ENCODE measurements at regions not wholly inside any gene's neighbourhood (a gene's known extent, or its start where the extent isn't known, plus 50 kb on each side); places are given as distances from the start of the nearest gene placed in this dataset.

DNA sequence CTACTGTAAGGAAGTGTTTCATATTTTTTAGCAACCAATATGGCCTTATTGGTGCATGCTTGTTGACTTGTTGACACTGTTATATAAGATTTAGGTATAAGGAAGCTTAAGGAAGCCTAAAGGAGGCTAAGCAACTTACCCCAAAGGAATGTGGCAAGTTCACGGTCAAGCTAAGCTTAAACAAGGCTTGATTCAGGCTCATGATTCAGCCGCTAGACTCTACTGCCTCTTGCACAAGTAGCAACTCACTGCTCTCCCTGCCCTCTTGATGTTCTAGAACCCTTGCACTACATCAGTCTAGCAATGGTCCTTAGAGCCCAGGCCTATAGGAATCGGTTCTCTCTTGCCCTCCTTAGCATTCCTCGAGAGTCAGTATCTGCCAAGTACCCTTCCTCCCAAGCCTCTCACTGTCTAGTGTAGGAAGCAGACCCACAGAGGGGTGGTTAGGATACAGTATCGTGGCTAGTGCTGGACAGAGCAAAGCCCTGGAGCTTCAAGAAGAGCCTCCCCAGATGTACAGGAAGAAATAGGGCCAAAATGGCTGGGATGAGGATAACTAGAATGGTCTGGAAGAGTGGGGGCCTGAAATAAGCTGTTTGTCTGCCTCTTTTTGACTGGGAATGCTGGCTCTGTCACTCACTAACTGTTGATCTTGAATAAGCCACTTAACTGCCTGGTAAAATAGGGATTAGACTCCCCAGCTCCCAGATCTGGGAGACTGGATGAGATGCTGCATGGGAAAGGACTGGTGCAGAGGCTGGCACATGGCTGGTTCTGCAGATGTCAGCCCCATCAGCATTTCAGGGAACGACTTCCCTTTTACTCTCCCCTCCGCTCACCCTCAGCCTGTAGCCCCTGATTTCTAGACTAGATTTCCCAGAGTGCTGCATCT, 122.2 kb downstream of the NAV1 start:
- DNase-seq = peak; percentile 96

- DNase-seq = no peak
Observed at GRCh38 chr1:201661823-201662359, 123.0 kb downstream of the NAV1 start.

DNA sequence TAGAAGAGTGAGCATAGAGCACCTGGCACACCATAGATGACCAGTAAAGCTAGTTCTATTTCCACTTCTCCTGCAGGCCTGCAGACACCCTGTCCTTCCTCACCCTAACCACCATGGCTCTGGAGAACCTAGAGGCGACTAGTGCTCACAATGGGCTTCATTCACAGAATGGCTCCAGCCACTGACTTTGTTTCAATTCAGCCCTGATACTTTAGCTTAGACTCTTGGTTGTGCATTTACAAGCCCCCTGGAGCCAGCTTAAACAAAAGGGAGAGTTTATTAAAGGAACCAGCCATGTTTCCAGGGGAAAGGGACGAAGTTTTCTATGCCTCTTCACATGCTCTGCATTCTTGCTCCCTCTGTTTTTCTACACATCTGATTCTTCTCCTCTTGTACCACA, 123.7 kb downstream of the NAV1 start:
- DNase-seq = no peak

DNA sequence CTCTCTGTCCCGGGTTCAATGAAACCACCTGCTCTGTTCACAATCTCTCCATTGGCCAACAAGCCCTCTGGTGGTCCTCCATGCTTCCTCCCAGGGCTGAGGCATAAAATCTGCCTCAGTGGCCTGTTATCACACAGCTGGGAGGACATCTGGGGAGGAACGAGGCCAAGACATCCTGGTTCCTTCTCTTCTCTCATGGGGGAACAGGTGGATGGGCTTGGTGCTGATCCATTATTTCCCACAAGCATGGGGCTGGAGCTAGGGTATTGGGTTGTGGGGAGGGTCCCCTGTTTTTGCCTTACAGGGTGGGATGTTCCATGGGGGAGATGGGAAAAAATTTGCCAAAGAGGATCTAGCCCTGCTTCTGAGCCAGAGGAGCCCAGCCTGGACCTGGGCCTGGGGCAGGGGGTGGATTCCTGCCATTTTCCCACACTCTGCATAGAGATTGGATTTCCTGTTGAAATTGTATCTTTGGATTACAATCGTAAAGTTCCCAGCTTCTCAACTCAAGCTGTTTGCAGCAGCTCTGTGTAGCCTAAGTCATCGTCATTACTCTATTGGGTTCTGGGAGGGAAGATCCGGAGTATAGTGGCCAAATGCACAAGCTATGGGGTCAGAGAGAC, 124.7 kb downstream of the NAV1 start:
- no peak for DNase-seq

DNA sequence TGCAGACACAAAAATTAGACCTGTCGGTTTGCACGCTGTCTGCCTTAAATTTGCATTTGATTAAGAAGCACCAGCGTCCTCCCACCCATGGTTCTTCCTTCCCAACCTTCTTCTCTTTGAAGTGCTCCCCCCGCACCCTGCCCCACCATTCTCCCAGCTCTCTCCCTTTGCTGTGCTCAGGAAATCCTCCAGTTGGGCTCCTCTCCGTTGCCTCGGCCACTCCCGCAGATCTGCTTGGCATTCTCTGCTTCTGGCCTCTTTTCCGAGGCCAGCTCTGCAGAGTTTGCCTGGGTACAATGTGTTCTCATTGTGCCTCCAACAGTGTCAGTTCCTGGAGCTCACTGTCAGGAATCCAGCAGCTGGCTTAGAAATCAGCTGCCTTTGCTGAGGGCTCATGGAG, 126.1 kb downstream of the NAV1 start:
- DNase-seq = no peak

DNA sequence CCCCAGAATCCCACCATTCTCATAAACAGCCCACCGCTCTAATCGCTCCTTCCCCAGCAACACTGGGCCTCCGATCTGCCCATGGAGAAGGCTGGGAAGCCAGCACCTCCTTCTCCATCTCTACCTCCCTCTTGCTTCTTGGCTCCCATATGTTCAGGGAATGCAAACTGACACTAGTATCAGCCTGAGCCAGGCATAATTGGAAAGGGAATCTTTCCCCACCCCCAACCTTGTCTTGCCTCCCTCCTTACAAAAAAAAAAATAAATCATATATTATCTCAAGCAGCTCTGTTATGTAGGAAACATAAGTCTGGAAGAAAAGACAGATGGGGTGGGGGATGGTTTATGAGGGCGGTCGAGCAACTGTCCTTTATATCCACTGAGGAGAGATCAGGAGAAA, 127.2 kb downstream of the NAV1 start:
- DNase-seq = peak; percentile 69

DNA sequence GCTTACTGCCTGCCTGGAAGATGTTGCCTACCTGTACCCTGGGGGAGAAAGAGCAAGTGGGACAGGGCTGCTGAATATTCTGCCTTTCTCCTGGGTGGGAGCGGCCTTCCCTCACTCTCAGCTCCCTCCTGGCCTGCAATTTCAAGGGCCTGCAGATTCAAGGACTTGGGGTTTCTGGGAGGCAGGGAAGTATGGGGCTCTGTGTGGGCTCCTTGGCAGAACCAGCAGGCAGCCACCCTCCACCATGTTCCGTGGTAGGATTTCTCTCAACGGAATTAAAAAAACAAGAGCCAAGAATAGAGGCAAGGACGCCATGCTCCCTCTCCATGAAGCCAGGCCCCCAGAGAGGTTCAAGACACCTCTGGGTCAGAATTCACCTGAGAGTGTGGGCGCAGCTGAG, 127.7 kb downstream of the NAV1 start:
- DNase-seq = no peak

- no peak for DNase-seq
Observed at GRCh38 chr1:201667479-201667878, 128.6 kb downstream of the NAV1 start.

GRCh38 chr1:201670517-201670916, 131.6 kb downstream of the NAV1 start:
- no peak for DNase-seq

GRCh38 chr1:201672685-201673084, 133.8 kb downstream of the NAV1 start:
- DNase-seq = no peak

DNA sequence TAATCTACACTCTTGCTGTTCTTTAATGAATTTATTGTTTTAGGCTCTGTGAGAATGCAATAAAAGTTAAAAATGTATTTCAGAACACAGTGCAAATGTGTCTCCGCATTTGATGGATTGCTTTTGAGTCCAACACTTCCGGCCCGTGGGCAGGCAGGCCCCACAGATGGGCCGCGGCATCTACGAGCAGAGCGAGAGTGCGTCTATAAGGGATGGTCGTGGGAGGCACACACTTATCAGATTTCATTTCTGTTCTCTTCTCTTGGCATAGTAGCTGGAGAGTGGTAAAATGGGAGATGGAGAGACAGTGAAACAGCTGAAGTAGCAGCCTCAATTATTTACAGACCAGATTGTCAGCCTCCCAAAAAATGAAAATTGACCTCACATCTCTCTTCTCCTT, 134.2 kb downstream of the NAV1 start:
- no peak for DNase-seq

- DNase-seq = no peak
Observed at GRCh38 chr1:201673915-201674314, 135.0 kb downstream of the NAV1 start.

- DNase-seq = no peak
Observed at GRCh38 chr1:201675143-201675542, 136.2 kb downstream of the NAV1 start.

DNA sequence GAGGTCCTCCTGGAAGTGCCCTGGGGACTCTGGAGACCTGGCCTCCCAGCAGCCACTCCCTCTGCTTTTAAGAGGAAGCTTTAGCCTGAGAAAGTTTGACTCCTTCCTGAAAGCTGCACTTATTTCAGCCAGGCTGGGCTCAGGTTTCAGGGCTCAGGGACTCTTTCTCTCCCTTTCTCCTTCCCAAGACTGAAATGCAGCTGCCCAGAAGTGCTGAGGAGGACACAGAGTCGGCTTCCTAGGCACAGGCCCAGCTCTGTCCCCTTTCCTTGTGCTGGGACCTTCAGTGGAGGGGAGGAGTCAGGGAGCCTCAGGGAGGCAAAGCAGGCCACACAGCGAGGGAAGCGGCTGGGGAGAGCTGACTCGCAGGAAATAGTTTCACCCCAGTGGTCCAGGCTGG, 137.3 kb downstream of the NAV1 start:
- no peak for DNase-seq

DNA sequence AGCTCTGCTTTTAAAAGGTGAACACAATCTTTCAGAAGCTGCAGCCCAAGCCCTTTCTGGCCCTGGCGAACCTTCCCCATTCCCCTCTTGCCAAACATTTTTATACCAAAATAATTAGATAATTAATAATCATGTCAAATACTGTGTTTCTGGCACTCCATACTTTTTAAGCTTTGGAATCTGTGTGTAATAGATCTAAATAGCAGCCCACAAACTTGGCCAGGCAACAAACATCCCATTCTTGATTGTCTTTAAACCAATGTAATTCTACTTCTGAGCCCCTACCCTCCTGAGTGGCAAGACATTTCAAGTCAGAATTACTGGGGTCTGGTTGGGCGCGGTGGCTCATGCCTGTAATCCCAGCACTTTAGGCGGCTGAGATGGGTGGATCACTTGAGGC, 137.7 kb downstream of the NAV1 start:
- DNase-seq = no peak

GRCh38 chr1:201678264-201679101, 139.6 kb downstream of the NAV1 start:
- DNase-seq = peak; percentile 58

- no peak for DNase-seq
Observed at GRCh38 chr1:201681375-201681774, 142.4 kb downstream of the NAV1 start.

DNA sequence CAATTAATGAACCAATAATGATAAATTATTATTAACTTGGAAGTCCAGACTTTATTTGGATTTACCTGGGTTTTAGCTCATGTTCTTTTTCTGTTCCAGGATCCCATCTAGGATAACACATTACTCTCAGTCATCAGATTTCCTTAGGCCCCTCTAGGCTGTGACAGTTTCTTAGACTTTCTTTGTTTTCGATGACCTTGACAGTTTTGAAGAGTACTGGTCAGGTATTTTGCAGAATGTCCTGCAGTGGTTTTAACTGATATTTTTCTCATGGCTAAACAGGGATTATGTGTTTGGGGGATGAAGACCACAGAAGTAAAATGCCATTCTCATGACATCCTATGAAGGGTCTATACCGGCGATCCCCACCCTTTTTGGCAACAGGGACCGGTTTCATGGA, 144.0 kb downstream of the NAV1 start:
- no peak for DNase-seq

DNA sequence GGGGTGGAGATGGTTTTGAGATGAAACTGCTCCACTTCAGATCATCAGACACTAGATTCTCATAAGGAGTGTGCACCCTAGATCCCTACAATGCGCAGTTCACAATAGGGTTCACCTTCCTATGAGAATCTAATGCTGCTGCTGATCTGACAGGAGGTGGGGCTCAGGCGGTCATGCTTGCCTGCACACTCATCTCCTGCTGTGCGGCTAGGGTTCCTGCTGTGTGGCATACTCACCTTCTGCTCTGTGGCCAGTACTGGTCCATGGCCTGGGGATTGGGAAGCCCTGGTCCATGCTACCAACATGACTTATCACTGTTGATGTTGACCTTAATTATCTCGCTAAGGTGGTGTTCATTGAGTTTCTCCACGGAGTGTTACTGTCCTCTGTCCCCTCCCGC, 144.5 kb downstream of the NAV1 start:
- DNase-seq = no peak

DNA sequence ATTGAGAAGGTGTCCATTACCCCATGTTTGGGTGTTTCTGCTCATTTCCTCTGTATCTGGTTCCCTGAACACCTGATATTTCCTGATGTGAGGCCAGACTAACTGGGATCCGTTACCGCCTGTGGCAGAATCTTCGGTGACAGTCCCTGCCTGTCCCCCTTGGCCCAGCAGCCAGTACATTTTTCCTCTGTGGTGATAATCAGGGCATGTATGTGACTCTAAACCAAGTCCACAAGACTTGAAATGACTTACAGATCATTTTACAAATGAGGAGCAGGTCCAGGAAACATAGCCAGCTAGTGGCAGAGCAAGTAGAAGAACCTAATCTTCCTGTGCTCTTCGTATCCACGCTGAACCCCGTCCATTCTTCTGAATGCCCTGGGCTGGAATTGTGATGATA, 143.5 kb upstream of the IPO9 start:
- DNase-seq = no peak

DNA sequence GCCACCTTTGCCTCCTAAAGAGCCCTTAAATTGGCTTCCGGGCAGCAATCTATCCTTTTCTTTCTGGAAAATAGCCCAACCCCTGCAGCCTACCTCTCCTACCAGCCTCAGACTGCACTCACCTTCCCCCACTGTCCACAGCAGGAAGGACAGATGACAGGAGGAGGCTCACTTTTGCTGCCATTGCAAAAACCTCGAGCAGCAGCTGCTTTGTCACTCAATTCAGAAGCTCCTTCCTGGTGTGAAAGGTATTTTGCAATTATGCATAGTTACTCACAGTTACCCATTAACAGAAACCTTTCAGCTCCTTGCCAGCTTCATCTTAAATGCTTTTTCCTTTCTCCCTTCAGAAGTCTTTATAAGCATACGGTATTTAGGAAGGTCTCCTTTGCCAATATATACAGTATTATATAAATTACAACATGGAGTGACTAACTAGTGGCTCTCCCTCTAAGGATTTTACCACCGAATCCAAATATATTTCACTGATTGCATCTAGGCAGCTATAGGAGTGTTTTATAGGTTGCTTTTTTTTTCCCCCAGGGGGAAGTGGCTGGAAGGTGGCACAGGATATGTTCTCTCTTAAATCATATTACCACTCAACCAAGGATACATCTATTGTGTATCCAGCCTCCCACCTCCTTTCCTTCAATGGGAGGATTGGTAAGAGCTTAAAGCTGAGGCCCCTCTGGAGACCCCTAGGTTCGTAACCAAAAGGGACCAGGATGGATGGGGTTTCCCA, 142.1 kb upstream of the IPO9 start:
- DNase-seq = no peak

GRCh38 chr1:201688514-201688913, 140.4 kb upstream of the IPO9 start:
- DNase-seq = no peak

DNA sequence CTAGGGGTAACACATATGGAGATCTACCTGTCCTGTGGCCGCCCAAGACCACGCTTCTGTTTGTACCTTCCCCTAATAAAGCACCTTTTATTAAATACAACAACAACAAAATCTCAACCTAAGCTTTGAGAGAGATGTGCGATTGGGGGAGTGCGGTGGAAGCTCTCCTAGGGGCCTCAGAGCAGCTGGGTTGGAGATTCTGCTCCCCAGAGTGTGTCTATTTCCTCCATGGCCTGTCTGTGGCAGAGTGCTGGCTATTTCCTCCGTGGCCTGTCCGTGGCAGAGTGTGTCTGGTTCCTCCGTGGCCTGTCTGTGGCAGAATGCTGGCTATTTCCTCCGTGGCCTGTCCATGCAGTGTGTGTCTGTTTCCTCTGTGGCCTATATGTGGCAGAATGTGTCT, 139.3 kb upstream of the IPO9 start:
- no peak for DNase-seq

Data from NCI-H82 (cell line).